Hematopoietic multipotent progenitor cell (in vitro differentiated cells): ENCODE measurements at regions not wholly inside any gene's neighbourhood (a gene's known extent, or its start where the extent isn't known, plus 50 kb on each side); places are given as distances from the start of the nearest gene placed in this dataset.
A peak's percentile ranks its signal among the peaks of the same experiment; 100 is the strongest.

Source experiments
- DNase-seq, 3 donors: peaks; one replicate each; pipeline ENCODE4 v3.0.0-alpha.2; 2011 to 2015; ENCODE audit warnings: low read depth in 2 of 3, low spot score in 2 of 3

- DNase-seq, result no peak
These were observed 170.7 kb downstream of the NEBL start for GRCh38 chr10:20726381-20726780.

- no peak for DNase-seq
These were observed 182.1 kb downstream of the NEBL start for GRCh38 chr10:20714979-20715378.

GRCh38 chr10:20714518-20714917, 182.6 kb downstream of the NEBL start:
- no peak for DNase-seq

GRCh38 chr10:20713420-20713819, 183.7 kb downstream of the NEBL start:
- no peak for DNase-seq

DNA sequence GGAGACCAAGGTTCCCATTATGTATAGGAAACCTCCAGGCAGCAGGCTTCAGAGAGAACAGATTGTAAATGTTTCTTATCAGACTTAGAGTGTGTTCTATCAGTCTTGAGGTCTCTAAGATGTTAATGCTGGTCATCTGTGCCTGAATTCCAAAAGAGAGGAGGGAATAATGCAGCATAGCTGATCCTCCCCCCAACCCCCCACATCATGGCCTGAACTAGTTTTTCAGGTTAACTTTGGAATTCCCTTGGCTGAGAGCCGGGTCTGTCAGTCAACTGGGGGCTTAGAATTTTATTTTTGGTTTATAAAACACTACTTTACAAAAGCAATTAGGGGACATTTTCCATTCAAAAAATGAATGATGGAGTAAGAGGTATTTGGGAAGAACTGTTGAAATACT, 184.3 kb downstream of the NEBL start:
- no peak for DNase-seq

DNA sequence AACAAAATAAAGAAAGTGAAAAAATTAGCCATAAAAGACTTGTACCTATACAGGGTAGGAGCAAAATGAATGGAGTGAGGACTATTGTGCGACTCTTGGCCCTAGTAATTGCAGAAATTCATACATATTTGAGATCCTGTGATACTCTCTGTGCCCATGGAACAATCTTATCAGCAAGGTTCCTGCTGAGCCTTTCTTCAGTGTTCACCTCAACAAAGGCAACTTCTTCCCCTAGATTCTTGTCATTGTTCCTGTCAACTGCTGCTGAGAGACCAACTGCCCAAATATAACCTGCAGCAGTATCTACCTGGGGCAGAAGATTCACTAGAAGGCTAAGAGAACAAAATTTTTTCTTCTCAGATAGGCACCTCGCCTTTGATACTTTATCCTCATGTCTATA, 187.4 kb downstream of the NEBL start:
- no peak for DNase-seq

DNA sequence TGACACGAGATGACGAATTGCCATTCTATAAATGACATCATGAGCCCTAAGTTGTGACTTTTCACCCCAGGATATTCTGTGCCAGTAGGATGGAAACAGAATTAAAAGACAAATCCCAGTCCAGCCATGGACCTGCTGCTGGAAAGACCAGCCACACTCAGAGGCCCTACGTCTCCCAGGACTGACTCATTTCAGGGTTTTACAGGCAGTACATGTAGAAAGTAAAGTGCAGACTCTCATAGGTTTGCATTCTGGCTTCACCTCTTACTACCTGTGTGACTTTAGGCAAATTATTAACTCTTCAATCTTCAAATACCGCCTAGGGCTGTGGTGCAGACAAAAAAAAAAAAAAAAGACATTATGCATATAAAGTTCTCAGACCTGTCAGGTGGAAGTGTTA, 188.8 kb downstream of the NEBL start:
- DNase-seq, result no peak

DNA sequence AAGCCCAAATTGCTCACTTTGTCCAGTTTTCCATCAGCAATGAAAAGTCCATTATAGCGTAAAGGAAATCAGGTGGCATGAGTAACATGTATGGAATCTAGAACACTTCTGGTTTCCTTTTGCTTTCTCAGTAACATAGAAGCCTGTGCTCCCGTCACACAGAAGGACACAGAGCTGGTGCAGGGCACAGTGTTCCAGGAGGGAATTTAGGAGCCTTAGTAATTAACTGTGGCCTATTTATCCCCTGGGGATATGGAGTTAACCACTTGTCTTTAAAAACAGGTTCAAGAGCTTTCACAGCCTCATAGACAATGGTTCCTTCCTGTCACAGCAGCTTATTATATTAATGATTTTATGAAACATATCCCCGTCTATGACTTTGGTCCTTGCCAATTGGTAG, 189.9 kb downstream of the NEBL start:
- no peak for DNase-seq

DNA sequence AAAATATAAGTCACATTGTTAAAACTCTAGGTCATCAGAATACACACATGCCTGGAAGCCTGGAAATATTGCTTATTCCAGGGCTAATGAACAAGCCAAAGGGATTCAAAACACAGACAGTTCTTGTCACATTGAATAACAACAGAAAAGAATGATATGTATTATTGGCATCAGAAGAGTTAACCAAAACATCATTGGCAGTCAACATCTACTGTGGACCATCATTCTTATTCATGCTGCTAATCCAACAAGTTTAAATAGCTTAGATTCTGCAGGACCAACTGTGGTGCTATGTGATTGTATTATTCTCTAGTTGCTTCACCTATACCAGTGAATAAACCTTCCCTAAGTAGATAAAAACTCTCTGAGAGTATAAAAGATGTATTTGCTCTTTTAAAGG, 198.3 kb downstream of the NEBL start:
- no peak for DNase-seq

DNA sequence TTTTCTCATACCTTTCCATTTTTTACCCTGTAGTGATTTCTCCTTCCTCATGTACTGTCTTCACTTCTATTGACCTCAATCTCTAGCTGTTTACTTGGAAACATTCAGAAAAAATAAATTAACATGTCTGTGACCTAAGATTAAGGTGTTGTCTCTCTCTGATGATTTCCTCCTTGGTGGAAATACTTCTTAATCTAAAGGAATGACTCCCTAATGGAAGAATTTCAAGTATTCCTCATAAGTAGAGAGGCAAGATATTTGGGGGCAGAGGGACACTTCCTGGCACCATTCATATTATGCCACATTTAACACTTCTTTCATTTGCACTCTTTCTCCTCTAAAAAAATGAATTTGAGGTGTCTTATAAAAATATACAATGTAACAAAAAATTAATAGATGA, 202.8 kb downstream of the NEBL start:
- no peak for DNase-seq

GRCh38 chr10:20688797-20689544, 208.1 kb downstream of the NEBL start:
- DNase-seq, result no peak

DNA sequence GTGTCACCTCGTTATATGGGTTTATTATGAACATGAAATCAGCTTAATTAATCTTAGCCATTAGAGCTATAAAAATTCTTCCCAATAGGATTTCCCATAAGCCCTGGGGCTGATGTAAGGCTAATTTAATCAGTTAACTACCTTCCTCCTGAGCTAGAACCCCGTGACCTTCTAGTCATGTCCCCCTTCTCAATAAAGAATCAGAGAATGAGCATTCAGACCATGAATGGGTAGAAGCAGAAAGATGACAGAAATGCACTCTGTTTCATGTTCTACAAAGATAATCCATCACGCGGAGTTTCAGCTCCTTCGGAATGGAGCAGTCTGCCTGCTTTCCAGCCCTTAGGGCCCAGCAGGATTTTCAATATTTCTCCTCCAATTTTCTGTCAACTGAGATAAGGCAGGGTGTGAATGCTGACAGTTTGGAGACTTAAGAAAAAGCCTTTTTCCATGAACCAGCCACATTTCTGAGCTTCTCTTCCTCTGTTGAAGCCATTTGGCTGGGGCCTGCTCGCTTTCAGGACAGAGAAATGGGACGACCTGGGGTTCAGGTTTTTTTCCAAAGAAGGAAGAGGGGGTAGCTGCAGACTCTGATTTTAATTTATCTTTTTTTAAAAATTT, 211.0 kb downstream of the NEBL start:
- no peak for DNase-seq

GRCh38 chr10:20685462-20685861, 211.6 kb downstream of the NEBL start:
- DNase-seq, result no peak

DNA sequence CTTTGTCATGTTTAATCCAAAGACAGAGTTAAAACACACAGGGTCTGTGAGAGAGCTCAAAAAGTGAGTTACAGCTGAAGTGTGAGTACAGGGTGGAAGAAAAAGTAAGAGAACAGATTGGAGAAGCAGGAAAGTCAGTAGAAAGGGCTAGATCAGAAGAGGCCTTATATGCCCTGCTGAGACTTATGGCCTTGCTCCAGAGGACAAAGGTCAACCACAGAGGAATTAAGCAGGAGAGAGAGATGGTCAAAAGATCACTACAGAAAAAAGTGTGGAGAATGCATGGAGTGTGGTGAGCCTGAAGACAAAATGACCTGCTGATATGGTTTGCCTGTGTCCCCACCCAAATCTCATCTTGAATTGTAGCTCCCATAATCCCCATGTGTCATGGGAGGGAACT, 213.8 kb downstream of the NEBL start:
- no peak for DNase-seq

DNA sequence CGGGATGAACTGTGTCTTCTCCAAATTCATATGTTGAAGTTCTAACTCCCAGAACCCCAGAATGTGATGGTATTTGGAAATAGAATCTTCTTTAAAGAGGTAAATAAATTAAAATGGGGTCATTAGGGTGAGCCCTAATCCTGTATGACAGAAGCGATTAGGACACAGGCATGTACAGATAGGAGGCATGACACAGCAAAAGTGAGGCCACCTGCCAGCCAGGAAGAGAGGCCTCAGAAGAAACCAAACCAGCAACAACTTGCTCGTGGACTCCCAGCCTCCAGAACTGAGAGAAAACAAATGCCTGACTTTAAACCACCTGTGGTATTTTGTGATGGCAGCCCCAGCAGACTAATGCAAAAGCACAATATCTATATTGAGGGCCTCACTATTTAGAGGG, 214.3 kb downstream of the NEBL start:
- peak in 1 of 3 donors; percentile 14 for DNase-seq

- DNase-seq, result no peak
These were observed 219.8 kb downstream of the NEBL start for GRCh38 chr10:20677340-20677739.

GRCh38 chr10:20674926-20675325, 222.2 kb downstream of the NEBL start:
- DNase-seq, result peak in 1 of 3 donors; percentile 3

DNA sequence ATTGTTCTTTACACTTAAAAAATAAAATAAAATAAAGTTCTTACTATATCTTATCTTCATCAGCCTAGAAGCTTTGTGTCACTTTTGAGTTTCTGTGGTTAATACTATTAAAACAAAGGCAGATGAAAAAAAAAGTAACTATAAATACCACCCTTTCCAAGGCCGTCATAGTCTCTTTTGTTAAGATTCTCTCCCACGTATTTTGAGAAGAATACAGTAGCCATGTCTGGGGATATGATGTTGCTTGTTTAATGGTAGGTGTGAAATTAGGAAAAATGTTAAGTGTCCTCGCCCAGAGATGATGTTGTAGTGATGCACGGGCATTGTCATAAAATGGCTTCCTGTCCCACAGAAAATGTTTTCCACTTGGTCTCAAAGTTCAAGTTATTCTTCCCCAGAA, 223.9 kb downstream of the NEBL start:
- DNase-seq, result no peak

DNA sequence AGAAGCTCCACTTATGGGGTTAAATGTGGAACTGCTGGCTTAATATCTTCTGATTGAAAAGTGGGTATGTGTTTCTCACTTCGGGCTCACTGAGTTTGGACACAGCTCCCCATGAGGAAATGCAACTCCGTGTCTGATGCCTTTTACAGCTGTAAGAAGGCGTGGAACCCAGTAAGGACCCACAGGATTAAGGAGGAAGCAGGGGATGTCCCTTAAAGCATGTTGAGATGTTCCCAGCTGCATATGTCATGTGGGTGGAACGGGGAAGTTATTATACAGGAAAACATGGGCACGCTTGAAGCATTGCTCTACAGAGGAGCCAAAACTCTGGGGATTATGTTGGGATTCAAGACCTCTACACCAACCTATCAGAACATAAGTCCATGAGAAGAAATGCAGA, 224.4 kb downstream of the NEBL start:
- no peak for DNase-seq

GRCh38 chr10:20670579-20670978, 226.5 kb downstream of the NEBL start:
- DNase-seq, result no peak

GRCh38 chr10:20668985-20669384, 228.1 kb downstream of the NEBL start:
- DNase-seq, result no peak

DNA sequence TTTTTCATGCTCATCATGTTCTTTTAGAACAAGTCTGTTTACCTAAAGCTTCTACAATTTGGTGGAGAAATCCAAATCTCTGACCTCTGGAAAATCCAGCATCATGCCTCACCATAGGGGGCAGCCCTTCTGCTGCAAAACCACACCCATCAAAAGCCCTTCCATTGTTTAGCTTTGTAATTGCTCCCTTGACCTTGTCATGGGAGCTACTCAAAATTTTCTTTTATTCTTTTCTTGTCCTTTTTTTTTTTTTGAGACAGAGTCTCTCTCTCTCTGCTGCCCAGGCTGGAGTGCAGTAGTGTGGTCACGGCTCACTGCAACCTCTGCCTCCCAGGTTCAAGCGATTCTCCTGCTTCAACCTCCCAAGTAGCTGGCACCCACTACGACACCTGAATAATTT, 234.4 kb downstream of the NEBL start:
- no peak for DNase-seq

GRCh38 chr10:20659225-20659624, 237.9 kb downstream of the NEBL start:
- DNase-seq, result no peak
